ENCODE measurements at regions not wholly inside any gene's neighbourhood (a gene's known extent, or its start where the extent isn't known, plus 50 kb on each side); places are given as distances from the start of the nearest gene placed in this dataset.

DNA sequence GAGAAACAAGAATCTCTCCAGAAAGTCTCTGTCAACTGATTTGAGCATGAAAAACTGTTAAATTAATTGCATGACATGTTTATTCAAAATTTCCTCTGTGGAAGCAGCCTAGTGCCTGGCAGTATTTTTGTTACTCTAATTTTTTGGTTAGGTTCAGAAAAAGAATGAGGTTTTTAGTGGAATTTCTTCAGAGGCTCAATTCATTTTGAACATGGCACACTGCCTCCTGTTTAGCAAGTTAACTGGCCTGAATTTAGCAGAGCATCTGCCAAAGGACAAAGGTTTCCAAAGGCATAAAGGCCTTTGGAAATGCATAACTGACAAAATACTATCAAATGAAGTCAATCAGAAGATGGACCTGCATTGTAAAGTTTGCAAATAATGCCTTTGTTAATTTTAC lies 1326.5 kb downstream of the PLA2G4A start:
- DNase-seq (ENCODE audit: low spot score), result no peak
- H3K9me3 ChIP-seq (ENCODE audit: control insufficient read depth in 4 of 4, low read length in 3 of 4), result no peaks in the 10 kb centered on the region
- H3K36me3 ChIP-seq (ENCODE audit: control insufficient read depth in 4 of 4, insufficient read depth in 3 of 4, low read depth in 1 of 4, low read length in 3 of 4), result no peaks in the 10 kb centered on the region
- no peaks in the 10 kb centered on the region for H3K4me1 ChIP-seq (ENCODE audit: control insufficient read depth in 4 of 4, insufficient read depth in 4 of 4, low read length in 3 of 4)
- no peaks in the 10 kb centered on the region for H3K27me3 ChIP-seq (ENCODE audit: control insufficient read depth in 4 of 4, insufficient read depth in 4 of 4, low read length in 3 of 4)
- H3K4me3 ChIP-seq (ENCODE audit: low read depth in 1 of 3, low read length in 3 of 3), result no peak overlapping the region
- no peak overlapping the region for H3K27ac ChIP-seq (ENCODE audit: low read depth in 1 of 2, low read length in 2 of 2)
- no peak overlapping the region for H3K9ac ChIP-seq (ENCODE audit: low read depth in 1 of 2, low read length in 2 of 2)
- TF ChIP-seq, protein P1, sequence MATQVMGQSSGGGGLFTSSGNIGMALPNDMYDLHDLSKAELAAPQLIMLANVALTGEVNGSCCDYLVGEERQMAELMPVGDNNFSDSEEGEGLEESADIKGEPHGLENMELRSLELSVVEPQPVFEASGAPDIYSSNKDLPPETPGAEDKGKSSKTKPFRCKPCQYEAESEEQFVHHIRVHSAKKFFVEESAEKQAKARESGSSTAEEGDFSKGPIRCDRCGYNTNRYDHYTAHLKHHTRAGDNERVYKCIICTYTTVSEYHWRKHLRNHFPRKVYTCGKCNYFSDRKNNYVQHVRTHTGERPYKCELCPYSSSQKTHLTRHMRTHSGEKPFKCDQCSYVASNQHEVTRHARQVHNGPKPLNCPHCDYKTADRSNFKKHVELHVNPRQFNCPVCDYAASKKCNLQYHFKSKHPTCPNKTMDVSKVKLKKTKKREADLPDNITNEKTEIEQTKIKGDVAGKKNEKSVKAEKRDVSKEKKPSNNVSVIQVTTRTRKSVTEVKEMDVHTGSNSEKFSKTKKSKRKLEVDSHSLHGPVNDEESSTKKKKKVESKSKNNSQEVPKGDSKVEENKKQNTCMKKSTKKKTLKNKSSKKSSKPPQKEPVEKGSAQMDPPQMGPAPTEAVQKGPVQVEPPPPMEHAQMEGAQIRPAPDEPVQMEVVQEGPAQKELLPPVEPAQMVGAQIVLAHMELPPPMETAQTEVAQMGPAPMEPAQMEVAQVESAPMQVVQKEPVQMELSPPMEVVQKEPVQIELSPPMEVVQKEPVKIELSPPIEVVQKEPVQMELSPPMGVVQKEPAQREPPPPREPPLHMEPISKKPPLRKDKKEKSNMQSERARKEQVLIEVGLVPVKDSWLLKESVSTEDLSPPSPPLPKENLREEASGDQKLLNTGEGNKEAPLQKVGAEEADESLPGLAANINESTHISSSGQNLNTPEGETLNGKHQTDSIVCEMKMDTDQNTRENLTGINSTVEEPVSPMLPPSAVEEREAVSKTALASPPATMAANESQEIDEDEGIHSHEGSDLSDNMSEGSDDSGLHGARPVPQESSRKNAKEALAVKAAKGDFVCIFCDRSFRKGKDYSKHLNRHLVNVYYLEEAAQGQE (IDR thresholded peaks at IDR 0.05), result no peak
- TF ChIP-seq RXRA (IDR thresholded peaks at IDR 0.05) (no peak), HNF4G (IDR thresholded peaks at IDR 0.05) (no peak), NR2F2 (IDR thresholded peaks at IDR 0.05) (no peak), EGR1 (IDR thresholded peaks at IDR 0.05; ENCODE audit: low read depth in 2 of 2) (no peak), FOXA2 (IDR thresholded peaks at IDR 0.05) (no peak), SP1 (IDR thresholded peaks at IDR 0.05) (no peak), RAD21 (IDR thresholded peaks at IDR 0.05) (no peak), HNF4A (conservative IDR thresholded peaks at IDR 0.05) (no peak), TAF1 (conservative IDR thresholded peaks at IDR 0.05) (no peak), YY1 (IDR thresholded peaks at IDR 0.05) (no peak), JUND (IDR thresholded peaks at IDR 0.05) (no peak), CTCF (IDR thresholded peaks at IDR 0.05; ENCODE audit: low read depth, low read length, missing input control) (no peak), ZBTB33 (IDR thresholded peaks at IDR 0.05) (no peak), FOXA1 (IDR thresholded peaks at IDR 0.05) (no peak), GABPA (IDR thresholded peaks at IDR 0.05 in 1 of 2, conservative IDR thresholded peaks at IDR 0.05 in 1 of 2) (no peak)
- TF ChIP-seq, protein P2, sequence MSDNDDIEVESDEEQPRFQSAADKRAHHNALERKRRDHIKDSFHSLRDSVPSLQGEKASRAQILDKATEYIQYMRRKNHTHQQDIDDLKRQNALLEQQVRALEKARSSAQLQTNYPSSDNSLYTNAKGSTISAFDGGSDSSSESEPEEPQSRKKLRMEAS (IDR thresholded peaks at IDR 0.05), result no peak
- TF ChIP-seq, protein P3, sequence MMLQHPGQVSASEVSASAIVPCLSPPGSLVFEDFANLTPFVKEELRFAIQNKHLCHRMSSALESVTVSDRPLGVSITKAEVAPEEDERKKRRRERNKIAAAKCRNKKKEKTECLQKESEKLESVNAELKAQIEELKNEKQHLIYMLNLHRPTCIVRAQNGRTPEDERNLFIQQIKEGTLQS (IDR thresholded peaks at IDR 0.05), result no peak

Data from liver (tissue), 7 donors.